ENCODE measurements at regions not wholly inside any gene's neighbourhood (a gene's known extent, or its start where the extent isn't known, plus 50 kb on each side); places are given as distances from the start of the nearest gene placed in this dataset.

DNA sequence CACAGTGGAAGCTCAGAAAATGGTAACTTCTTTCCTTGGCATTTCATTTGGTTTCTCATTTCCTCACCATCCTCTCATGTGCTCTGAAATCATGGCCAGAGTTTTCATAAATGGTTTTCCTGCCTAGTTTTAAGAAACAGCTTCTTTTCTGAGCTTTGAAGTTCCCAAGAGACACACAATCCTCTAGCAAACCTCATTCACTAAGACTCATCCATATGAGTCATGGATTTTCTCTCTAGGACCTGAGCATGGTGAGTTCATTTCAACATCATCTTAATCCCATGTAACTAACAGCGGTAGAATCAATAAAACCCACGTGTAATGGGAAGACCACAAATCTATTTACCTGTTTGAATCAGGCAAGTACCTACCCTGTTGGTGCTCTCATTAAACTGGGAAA is 274.5 kb upstream of the LRTM1 start:
- TF ChIP-seq HDGF (IDR thresholded peaks at IDR 0.05): no peak
- TF ChIP-seq POLR2AphosphoS5 (IDR thresholded peaks at IDR 0.05; ENCODE audit: low read length): no peak
- TF ChIP-seq, protein P1, sequence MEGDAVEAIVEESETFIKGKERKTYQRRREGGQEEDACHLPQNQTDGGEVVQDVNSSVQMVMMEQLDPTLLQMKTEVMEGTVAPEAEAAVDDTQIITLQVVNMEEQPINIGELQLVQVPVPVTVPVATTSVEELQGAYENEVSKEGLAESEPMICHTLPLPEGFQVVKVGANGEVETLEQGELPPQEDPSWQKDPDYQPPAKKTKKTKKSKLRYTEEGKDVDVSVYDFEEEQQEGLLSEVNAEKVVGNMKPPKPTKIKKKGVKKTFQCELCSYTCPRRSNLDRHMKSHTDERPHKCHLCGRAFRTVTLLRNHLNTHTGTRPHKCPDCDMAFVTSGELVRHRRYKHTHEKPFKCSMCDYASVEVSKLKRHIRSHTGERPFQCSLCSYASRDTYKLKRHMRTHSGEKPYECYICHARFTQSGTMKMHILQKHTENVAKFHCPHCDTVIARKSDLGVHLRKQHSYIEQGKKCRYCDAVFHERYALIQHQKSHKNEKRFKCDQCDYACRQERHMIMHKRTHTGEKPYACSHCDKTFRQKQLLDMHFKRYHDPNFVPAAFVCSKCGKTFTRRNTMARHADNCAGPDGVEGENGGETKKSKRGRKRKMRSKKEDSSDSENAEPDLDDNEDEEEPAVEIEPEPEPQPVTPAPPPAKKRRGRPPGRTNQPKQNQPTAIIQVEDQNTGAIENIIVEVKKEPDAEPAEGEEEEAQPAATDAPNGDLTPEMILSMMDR (IDR thresholded peaks at IDR 0.05 in 2 of 3, conservative IDR thresholded peaks at IDR 0.05 in 1 of 3; ENCODE audit: control insufficient read depth in 2 of 3, extremely low read depth in 1 of 3, insufficient read depth in 1 of 3, low read depth in 3 of 3, low read length in 3 of 3): no peak
- no peak for TF ChIP-seq TCF7 (IDR thresholded peaks at IDR 0.05; ENCODE audit: borderline replicate concordance)
- no peak for TF ChIP-seq YY1 (IDR thresholded peaks at IDR 0.05; ENCODE audit: low read depth, low read length)
- no peak for TF ChIP-seq NFXL1 (IDR thresholded peaks at IDR 0.05; ENCODE audit: borderline replicate concordance)
- TF ChIP-seq ETV6 (conservative IDR thresholded peaks at IDR 0.05 in 1 of 2, IDR thresholded peaks at IDR 0.05 in 1 of 2; ENCODE audit: borderline replicate concordance in 1 of 2, low read depth in 1 of 2): no peak

Data from GM12878 (cell line).